ENCODE measurements at regions not wholly inside any gene's neighbourhood (a gene's known extent, or its start where the extent isn't known, plus 50 kb on each side); places are given as distances from the start of the nearest gene placed in this dataset.

DNA sequence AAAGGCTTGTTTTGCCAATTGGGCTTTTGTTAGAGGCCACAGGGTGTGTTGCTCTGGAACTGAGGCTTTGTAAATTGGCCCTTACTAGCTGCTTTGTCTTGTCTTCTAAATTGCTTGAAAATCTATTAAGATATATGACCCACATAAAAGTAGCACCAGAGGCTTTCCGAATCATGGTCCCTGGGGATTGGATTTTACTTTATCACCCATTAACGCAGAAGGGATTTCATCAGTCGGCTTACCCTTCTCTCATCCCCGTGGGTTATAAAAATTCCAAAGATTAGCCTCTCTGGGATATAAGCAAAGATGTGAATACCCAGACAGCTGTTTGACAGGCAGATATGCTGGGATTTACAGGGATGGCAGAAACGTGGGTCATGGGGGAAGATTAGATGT lies 98.3 kb upstream of the CHL1 start:
- no peak for TF ChIP-seq EZH2 (IDR thresholded peaks at IDR 0.05)
- TF ChIP-seq POLR2AphosphoS5 (IDR thresholded peaks at IDR 0.05; ENCODE audit: borderline replicate concordance, low read depth, low read length), result no peak
- no peak for TF ChIP-seq FOXP2 (optimal IDR thresholded peaks at IDR 0.05; ENCODE audit: control extremely low read depth, extremely low read length, insufficient read depth)
